ENCODE measurements at regions not wholly inside any gene's neighbourhood (a gene's known extent, or its start where the extent isn't known, plus 50 kb on each side); places are given as distances from the start of the nearest gene placed in this dataset.

GRCh38 chr18:8504424-8504823, 104.8 kb upstream of the RAB12 start:
- TF ChIP-seq POLR2AphosphoS5 (IDR thresholded peaks at IDR 0.05; ENCODE audit: low read depth, low read length) (no peak), TAF1 (IDR thresholded peaks at IDR 0.05; ENCODE audit: low read depth, low read length) (no peak), POLR2A (IDR thresholded peaks at IDR 0.05; ENCODE audit: low read depth, low read length) (no peak), SPI1 (IDR thresholded peaks at IDR 0.05; ENCODE audit: low read depth, low read length) (no peak), POU2F2 (IDR thresholded peaks at IDR 0.05; ENCODE audit: low read depth, low read length) (no peak), PAX5 (IDR thresholded peaks at IDR 0.05; ENCODE audit: insufficient read depth, low read length, severe bottlenecking) (no peak)

Measured in GM12891 (cell line).